Kidney (tissue), 13 donors: ENCODE measurements at regions not wholly inside any gene's neighbourhood (a gene's known extent, or its start where the extent isn't known, plus 50 kb on each side); places are given as distances from the start of the nearest gene placed in this dataset.

Experiments
- DNase-seq, 5 donors: peaks; one replicate each; pipeline ENCODE4 v3.0.0-alpha.2; 2013 to 2020
- FAIRE-seq: peaks from 2 replicates; lab custom pipeline; 2012; peaks lifted over from hg19 to GRCh38; lab: Jason Lieb, UNC
- H3K27ac ChIP-seq, 2 donors: one replicate each; pipeline ENCODE4 v1.7.0; 2013; ENCODE audit warnings: low read depth in 2 of 2, low read length in 2 of 2, inconsistent platforms in 1 of 2
- H3K27me3 ChIP-seq: one replicate; pipeline ENCODE4 v1.7.1; 2013; ENCODE audit warnings: low read length, inconsistent platforms; ENCODE audit not compliant: control insufficient read depth, insufficient read depth
- H3K36me3 ChIP-seq, 3 donors: one replicate each; pipeline versions ENCODE4 v1.7.0 to v1.7.1; 2013; ENCODE audit warnings: low read length in 3 of 3, control low read depth in 1 of 3, inconsistent platforms in 1 of 3; ENCODE audit not compliant: insufficient read depth in 3 of 3, control insufficient read depth in 2 of 3
- H3K4me1 ChIP-seq, 3 donors: one replicate each; pipeline versions ENCODE4 v1.7.0 to v1.7.1; 2013; ENCODE audit warnings: low read length in 3 of 3, inconsistent platforms in 1 of 3, low read depth in 1 of 3; ENCODE audit not compliant: control insufficient read depth in 2 of 3, insufficient read depth in 2 of 3
- H3K4me3 ChIP-seq, 3 donors: one replicate each; pipeline versions ENCODE4 v1.7.0 to v1.8.1; 2013; ENCODE audit warnings: low read length in 3 of 3, control low read depth in 1 of 3, inconsistent platforms in 1 of 3
- H3K9ac ChIP-seq, 3 donors: one replicate each; pipeline versions ENCODE4 v1.7.0 to v1.7.1; 2013; ENCODE audit warnings: low read length in 3 of 3, control low read depth in 1 of 3, inconsistent platforms in 1 of 3
- H3K9me3 ChIP-seq, 3 donors: one replicate each; pipeline versions ENCODE4 v1.7.0 to v1.7.1; 2013; ENCODE audit warnings: low read length in 3 of 3, control low read depth in 1 of 3, inconsistent platforms in 1 of 3; ENCODE audit not compliant: control insufficient read depth in 2 of 3, insufficient read depth in 1 of 3
- intact Hi-C: fragments of 100-400 bp; cut with DNase I; formaldehyde crosslinking; loops from one replicate; pipeline ENCODE4 v1.11.1; 2022
- TF ChIP-seq, protein P1 (sequence below): IDR thresholded peaks from 3 replicates; pipeline ENCODE4 v1.5.1; 2012; ENCODE audit warnings: mild to moderate bottlenecking, moderate library complexity, borderline replicate concordance; ENCODE audit not compliant: insufficient read depth; ENCODE audit errors: extremely low read depth
- donor health status: control.
- donor health status: control.
- donor health status: control.
- donor health status: control.
- donor health status: control.
- donor health status: DM: yes; HTN: yes; CAD: no.
- donor health status: Normal renal cell carcinoma (clear cell type).

- no peak for FAIRE-seq
- Histone ChIP-seq H3K27ac (no peak overlapping the region), H3K9me3 (peaks cover 0 to 5% (median 0%) of the 10 kb centered on the region in 3 donors)
Measured at GRCh38 chr2:65490222-65490621, 57.8 kb upstream of the SPRED2 start.

GRCh38 chr2:65489269-65489668 lies 56.9 kb upstream of the SPRED2 start:
- H3K36me3 ChIP-seq, result no peaks in the 10 kb centered on the region
- FAIRE-seq (no peak), DNase-seq (no peak)
- H3K27me3 ChIP-seq, result no peaks in the 10 kb centered on the region
- intact Hi-C loops, result no loop called here
- H3K4me1 ChIP-seq, result no peaks in the 10 kb centered on the region
- H3K9me3 ChIP-seq, result peaks cover 0 to 5% (median 0%) of the 10 kb centered on the region in 3 donors
- no peak overlapping the region for H3K27ac ChIP-seq
- H3K9ac ChIP-seq, result no peak overlapping the region
- H3K4me3 ChIP-seq, result no peak overlapping the region
- TF ChIP-seq, protein P1, sequence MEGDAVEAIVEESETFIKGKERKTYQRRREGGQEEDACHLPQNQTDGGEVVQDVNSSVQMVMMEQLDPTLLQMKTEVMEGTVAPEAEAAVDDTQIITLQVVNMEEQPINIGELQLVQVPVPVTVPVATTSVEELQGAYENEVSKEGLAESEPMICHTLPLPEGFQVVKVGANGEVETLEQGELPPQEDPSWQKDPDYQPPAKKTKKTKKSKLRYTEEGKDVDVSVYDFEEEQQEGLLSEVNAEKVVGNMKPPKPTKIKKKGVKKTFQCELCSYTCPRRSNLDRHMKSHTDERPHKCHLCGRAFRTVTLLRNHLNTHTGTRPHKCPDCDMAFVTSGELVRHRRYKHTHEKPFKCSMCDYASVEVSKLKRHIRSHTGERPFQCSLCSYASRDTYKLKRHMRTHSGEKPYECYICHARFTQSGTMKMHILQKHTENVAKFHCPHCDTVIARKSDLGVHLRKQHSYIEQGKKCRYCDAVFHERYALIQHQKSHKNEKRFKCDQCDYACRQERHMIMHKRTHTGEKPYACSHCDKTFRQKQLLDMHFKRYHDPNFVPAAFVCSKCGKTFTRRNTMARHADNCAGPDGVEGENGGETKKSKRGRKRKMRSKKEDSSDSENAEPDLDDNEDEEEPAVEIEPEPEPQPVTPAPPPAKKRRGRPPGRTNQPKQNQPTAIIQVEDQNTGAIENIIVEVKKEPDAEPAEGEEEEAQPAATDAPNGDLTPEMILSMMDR, result no peak

More at GRCh38 chr2:65490222-65490621, 57.8 kb upstream of the SPRED2 start:
- no peaks in the 10 kb centered on the region for H3K36me3 ChIP-seq
- intact Hi-C loops, result no loop called here
- no peaks in the 10 kb centered on the region for H3K4me1 ChIP-seq
- no peaks in the 10 kb centered on the region for H3K27me3 ChIP-seq
- DNase-seq, result no peak
- TF ChIP-seq, protein P1, result no peak
- H3K4me3 ChIP-seq, result no peak overlapping the region
- no peak overlapping the region for H3K9ac ChIP-seq

DNA sequence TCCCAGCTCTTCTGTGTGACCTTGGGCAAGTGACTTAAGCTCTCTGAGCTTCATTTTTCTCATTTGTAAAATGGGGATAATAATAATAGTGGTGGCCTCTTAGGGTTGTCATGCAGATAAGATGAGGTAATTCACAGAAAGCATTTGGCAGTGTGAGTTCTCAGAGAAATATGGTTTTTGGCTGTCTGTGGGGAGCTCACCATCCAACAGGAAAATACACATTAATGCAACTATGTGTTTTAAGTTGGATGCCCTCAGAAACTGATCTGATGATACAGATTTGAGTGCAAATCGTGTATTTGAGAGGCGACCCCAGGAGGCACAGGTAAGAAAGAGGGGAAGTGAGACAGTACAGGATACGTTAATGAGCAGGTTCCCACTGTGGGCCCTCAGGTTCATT lies 56.1 kb upstream of the SPRED2 start:
- Histone ChIP-seq H3K9ac (no peak overlapping the region), H3K4me3 (no peak overlapping the region), H3K27ac (no peak overlapping the region), H3K36me3 (no peaks in the 10 kb centered on the region), H3K27me3 (no peaks in the 10 kb centered on the region), H3K4me1 (no peaks in the 10 kb centered on the region), H3K9me3 (peaks cover 0 to 5% (median 0%) of the 10 kb centered on the region in 3 donors)
- intact Hi-C loops, result no loop called here
- DNase-seq (no peak), FAIRE-seq (no peak)
- TF ChIP-seq, protein P1, result no peak

DNA sequence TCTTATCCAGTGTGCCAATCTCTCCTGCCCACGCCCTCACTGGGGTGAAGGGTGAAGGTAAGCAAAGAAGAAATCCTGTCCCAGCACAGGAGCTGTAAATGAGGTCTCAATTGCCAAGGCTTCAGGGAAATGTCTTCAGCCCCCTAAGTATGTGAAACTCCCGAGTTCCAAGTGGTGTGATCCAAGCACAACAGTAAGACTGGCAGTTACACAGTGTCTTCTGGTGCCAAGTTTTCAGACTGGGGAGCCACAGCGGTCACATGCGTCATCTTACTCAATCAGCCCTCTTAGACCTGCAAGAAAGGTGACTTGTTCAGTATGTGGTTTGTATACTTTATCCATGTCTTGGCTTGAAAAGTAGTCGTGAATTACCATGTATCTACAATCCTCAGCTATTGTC lies 55.0 kb upstream of the SPRED2 start:
- no peak overlapping the region for H3K27ac ChIP-seq
- H3K27me3 ChIP-seq, result no peaks in the 10 kb centered on the region
- FAIRE-seq (no peak), DNase-seq (no peak)
- no peak overlapping the region for H3K4me3 ChIP-seq
- H3K36me3 ChIP-seq, result no peaks in the 10 kb centered on the region
- no peaks in the 10 kb centered on the region for H3K4me1 ChIP-seq
- no peak overlapping the region for H3K9ac ChIP-seq
- H3K9me3 ChIP-seq, result peaks cover 0 to 5% (median 0%) of the 10 kb centered on the region in 3 donors
- intact Hi-C loops, result no loop called here
- TF ChIP-seq, protein P1, result no peak
